SU-DHL-6 (cell line): ENCODE measurements at regions not wholly inside any gene's neighbourhood (a gene's known extent, or its start where the extent isn't known, plus 50 kb on each side); places are given as distances from the start of the nearest gene placed in this dataset.

Source experiments
- H2AFZ ChIP-seq: fragments of 200-600 bp; sonication (generic); 2 replicates; pipeline ENCODE4 v1.6.1; 2014; ENCODE audit warnings: low read depth, mild to moderate bottlenecking, moderate library complexity, mixed read lengths, antibody characterized with exemption, low read length; ENCODE audit not compliant: severe bottlenecking
- H3F3A ChIP-seq: fragments of 200-600 bp; shearing (Covaris generic); 2 replicates; pipeline ENCODE4 v1.6.0; 2016; ENCODE audit warnings: antibody characterized with exemption, mild to moderate bottlenecking; ENCODE audit not compliant: insufficient read depth
- H3K27ac ChIP-seq: fragments of 200-600 bp; sonication (generic); 2 replicates; pipeline ENCODE4 v1.5.1; 2016; ENCODE audit warnings: low read depth, mild to moderate bottlenecking, low read length, moderate library complexity, mixed read lengths
- H3K27me3 ChIP-seq: fragments of 200-600 bp; sonication (generic), shearing (Covaris generic); 2 replicates; pipeline ENCODE4 v1.6.0; 2014; ENCODE audit warnings: mild to moderate bottlenecking, low read length
- H3K36me3 ChIP-seq: fragments of 200-600 bp; sonication (generic); 2 replicates; pipeline ENCODE4 v1.6.1; 2014; ENCODE audit warnings: mild to moderate bottlenecking, low read length, mixed read lengths
- H3K4me2 ChIP-seq: fragments of 300-600, 200-600 bp; shearing (Covaris generic), sonication (generic); 2 replicates; pipeline ENCODE4 v1.6.0; 2014; ENCODE audit warnings: low read length, low read depth, mild to moderate bottlenecking; ENCODE audit not compliant: poor library complexity, severe bottlenecking
- H3K4me3 ChIP-seq: fragments of 200-600 bp; sonication (generic); 2 replicates; pipeline ENCODE4 v1.5.1; 2014; ENCODE audit warnings: antibody characterized with exemption, low read length, mild to moderate bottlenecking, mixed read lengths; ENCODE audit not compliant: insufficient read depth, poor library complexity, severe bottlenecking
- H3K79me2 ChIP-seq: fragments of 200-600 bp; sonication (generic); 2 replicates; pipeline ENCODE4 v1.6.1; 2014; ENCODE audit warnings: mild to moderate bottlenecking, low read length, moderate library complexity; ENCODE audit not compliant: insufficient read depth
- H3K9ac ChIP-seq: fragments of 200-600 bp; sonication (generic); 2 replicates; pipeline ENCODE4 v1.7.0; 2014; ENCODE audit warnings: mild to moderate bottlenecking, low read length
- H3K9me2 ChIP-seq: fragments of 200-600 bp; sonication (generic); replicated peaks from 2 replicates; pipeline ENCODE4 v1.6.1; 2014; ENCODE audit warnings: low read length; ENCODE audit not compliant: insufficient read depth
- H3K9me3 ChIP-seq: fragments of 200-600 bp; sonication (generic); 2 replicates; pipeline ENCODE4 v1.6.1; 2014; ENCODE audit warnings: low read length, mixed read lengths; ENCODE audit not compliant: insufficient read depth
- H4K20me1 ChIP-seq: fragments of 200-600 bp; sonication (generic); 2 replicates; pipeline ENCODE4 v1.6.1; 2014; ENCODE audit warnings: low read depth, mild to moderate bottlenecking, antibody characterized with exemption, low read length, moderate library complexity, mixed read lengths
- EZH2phosphoT487 ChIP-seq: fragments of 200-600 bp; sonication (generic), shearing (Covaris generic); conservative IDR thresholded peaks from 2 replicates; pipeline ENCODE4 v1.6.1; 2018; ENCODE audit warnings: mild to moderate bottlenecking, antibody characterized with exemption, low read length, moderate library complexity, mixed read lengths
- TF ChIP-seq, protein P1 (sequence below): fragments of 200-600 bp; sonication (generic); IDR thresholded peaks from one replicate; pipeline ENCODE4 v1.5.1; 2017; ENCODE audit warnings: antibody characterized with exemption, mild to moderate bottlenecking, low read length, moderate library complexity; ENCODE audit not compliant: insufficient read depth, poor library complexity, severe bottlenecking

DNA sequence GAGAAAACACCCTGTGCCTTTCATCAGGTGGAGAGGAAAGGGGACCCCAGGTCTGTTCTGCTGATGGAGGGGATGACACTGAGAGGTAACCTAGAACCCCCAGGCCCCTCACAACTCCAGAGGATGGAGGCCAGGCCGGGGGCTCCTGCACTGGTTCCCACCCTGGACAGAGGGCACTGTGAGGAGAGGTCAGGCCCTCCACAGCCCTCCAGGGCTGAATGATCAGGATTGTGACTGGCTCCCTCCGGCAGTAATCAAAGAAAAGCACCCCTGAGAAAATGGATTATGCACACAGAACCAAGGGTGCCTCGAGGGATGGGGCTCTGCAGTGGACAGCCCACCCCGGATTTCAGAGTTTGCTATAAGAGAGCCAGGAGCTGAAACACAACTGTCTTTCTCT is 502.8 kb downstream of the TCERG1L start:
- TF ChIP-seq, protein P1, sequence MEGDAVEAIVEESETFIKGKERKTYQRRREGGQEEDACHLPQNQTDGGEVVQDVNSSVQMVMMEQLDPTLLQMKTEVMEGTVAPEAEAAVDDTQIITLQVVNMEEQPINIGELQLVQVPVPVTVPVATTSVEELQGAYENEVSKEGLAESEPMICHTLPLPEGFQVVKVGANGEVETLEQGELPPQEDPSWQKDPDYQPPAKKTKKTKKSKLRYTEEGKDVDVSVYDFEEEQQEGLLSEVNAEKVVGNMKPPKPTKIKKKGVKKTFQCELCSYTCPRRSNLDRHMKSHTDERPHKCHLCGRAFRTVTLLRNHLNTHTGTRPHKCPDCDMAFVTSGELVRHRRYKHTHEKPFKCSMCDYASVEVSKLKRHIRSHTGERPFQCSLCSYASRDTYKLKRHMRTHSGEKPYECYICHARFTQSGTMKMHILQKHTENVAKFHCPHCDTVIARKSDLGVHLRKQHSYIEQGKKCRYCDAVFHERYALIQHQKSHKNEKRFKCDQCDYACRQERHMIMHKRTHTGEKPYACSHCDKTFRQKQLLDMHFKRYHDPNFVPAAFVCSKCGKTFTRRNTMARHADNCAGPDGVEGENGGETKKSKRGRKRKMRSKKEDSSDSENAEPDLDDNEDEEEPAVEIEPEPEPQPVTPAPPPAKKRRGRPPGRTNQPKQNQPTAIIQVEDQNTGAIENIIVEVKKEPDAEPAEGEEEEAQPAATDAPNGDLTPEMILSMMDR = no peak
- TF ChIP-seq EZH2phosphoT487 = no peak

DNA sequence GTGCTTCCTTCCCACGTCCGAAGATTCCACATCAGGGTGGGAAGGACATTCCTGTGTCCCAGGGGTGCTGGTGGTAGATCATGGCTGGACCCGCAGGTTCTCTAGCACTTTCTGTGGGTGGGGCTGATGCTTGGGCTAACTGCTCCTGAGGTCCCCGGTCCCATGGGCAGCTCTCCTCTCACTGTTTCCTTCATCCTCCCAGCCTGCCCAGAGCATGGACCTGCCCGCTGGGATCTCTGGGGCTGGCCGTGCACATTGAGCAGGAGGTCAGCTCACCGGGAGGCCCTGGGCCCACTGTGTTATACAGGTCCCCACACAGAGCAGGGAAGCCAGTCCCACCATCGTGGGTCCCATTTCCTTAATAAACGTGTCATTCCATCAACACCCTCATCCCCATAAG is 502.3 kb downstream of the TCERG1L start:
- H3K9ac ChIP-seq = no peak overlapping the region
- no peaks in the 10 kb centered on the region for H3K9me2 ChIP-seq
- no peak overlapping the region for H2AFZ ChIP-seq
- H3K27ac ChIP-seq = no peak overlapping the region
- no peaks in the 10 kb centered on the region for H3K79me2 ChIP-seq
- no peaks in the 10 kb centered on the region for H4K20me1 ChIP-seq
- H3K27me3 ChIP-seq = no peaks in the 10 kb centered on the region
- no peak for TF ChIP-seq EZH2phosphoT487
- TF ChIP-seq, protein P1 = no peak
- no peaks in the 10 kb centered on the region for H3K9me3 ChIP-seq
- H3F3A ChIP-seq = no peaks in the 10 kb centered on the region
- H3K4me2 ChIP-seq = no peak overlapping the region
- H3K36me3 ChIP-seq = no peaks in the 10 kb centered on the region
- H3K4me3 ChIP-seq = no peak overlapping the region

More for the DNA sequence above, 502.8 kb downstream of the TCERG1L start:
- Histone ChIP-seq H3K36me3 (no peaks in the 10 kb centered on the region), H3K27ac (no peak overlapping the region), H3K9me2 (no peaks in the 10 kb centered on the region), H3K4me2 (no peak overlapping the region), H3K27me3 (no peaks in the 10 kb centered on the region), H3K4me3 (no peak overlapping the region), H3K79me2 (no peaks in the 10 kb centered on the region), H3K9ac (no peak overlapping the region), H3K9me3 (no peaks in the 10 kb centered on the region), H2AFZ (no peak overlapping the region), H4K20me1 (no peaks in the 10 kb centered on the region), H3F3A (no peaks in the 10 kb centered on the region)

DNA sequence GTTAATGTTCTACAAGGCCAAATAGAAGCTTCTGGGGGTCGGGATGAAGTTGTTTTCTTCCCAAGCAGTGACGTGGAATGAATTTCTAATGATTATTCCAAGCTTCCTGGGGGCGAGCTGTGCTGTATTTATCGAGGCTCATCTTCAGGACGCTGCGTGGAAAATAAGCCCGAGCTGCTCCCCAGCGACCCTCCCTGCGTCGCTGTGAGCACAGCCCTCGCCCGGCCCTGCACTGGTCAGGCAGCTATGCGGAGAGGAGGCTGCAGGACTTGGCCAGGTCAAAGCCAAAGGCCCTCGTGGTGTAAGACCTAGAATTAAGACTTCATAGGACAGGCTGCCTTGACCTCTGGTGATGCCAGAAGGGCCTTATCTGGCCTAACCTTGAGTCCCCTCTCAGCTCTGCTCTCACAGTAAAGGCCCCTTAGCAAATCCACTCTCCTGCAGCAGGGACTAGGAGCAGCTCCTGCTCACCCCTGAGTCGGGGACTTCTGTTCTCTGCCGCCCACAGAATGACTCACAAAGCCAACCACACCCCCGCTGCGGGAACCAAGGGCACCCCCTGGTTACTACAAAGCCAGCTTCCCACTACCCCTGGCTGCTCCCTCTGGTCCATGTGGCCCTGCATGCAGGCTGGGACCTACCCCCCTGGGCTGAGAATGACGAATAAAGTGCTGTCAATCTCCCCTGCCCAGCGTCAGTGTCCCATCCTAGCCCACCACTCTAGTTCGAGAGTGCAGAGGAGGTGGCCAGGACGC is 501.6 kb downstream of the TCERG1L start:
- Histone ChIP-seq H3K9ac (no peak overlapping the region), H3K27me3 (no peaks in the 10 kb centered on the region)

More for the DNA sequence above, 501.6 kb downstream of the TCERG1L start:
- no peaks in the 10 kb centered on the region for H4K20me1 ChIP-seq
- no peak overlapping the region for H3K4me3 ChIP-seq
- TF ChIP-seq, protein P1 = no peak
- TF ChIP-seq EZH2phosphoT487 = no peak
- H3K9me3 ChIP-seq = no peaks in the 10 kb centered on the region
- H3K4me2 ChIP-seq = no peak overlapping the region
- H2AFZ ChIP-seq = no peak overlapping the region
- no peaks in the 10 kb centered on the region for H3K79me2 ChIP-seq
- no peaks in the 10 kb centered on the region for H3F3A ChIP-seq
- H3K27ac ChIP-seq = no peak overlapping the region
- no peaks in the 10 kb centered on the region for H3K9me2 ChIP-seq
- no peaks in the 10 kb centered on the region for H3K36me3 ChIP-seq
